SK-N-SH (cell line): ENCODE measurements at regions not wholly inside any gene's neighbourhood (a gene's known extent, or its start where the extent isn't known, plus 50 kb on each side); places are given as distances from the start of the nearest gene placed in this dataset.

ENCODE experiments used
- CTCF ChIA-PET: fragments of 300-600, 350-600 bp; formaldehyde crosslinking; extraction: SDS; loops from one replicate; lab custom pipeline; 2021; lab: Yijun Ruan, JAX
- POLR2A ChIA-PET: fragments of 350-600 bp; sonication (Branson Sonifier 250); formaldehyde crosslinking; extraction: SDS; loops from one replicate; lab custom pipeline; 2020; ENCODE audit warnings: antibody characterized with exemption, inconsistent platforms; lab: Yijun Ruan, JAX
- DNase-seq: peaks from one replicate; pipeline ENCODE4 v3.0.0; 2012
- H2AFZ ChIP-seq: fragments of 200-600 bp; sonication (generic); 2 replicates; pipeline ENCODE4 v1.8.1; 2016; ENCODE audit warnings: antibody characterized with exemption, mild to moderate bottlenecking, low read depth
- H3F3A ChIP-seq: fragments of 200-600 bp; sonication (generic); replicated peaks from 2 replicates; pipeline ENCODE3; 2016; ENCODE audit warnings: antibody characterized with exemption, mild to moderate bottlenecking; ENCODE audit not compliant: insufficient read depth
- H3K27ac ChIP-seq, 2 experiments: fragments of 200-500 bp in 1 of 2; fragments of 200-600 bp in 1 of 2; sonication (Bioruptor generic) in 1 of 2; sonication (generic), shearing (Covaris generic) in 1 of 2; 2 replicates each; pipeline versions ENCODE4 v1.5.1 to v1.6.1; 2014 to 2016; ENCODE audit warnings: low read depth in 2 of 2, inconsistent platforms in 1 of 2, low read length in 1 of 2, mild to moderate bottlenecking in 1 of 2, mixed read lengths in 1 of 2
- H3K27me3 ChIP-seq: fragments of 200-600 bp; sonication (generic), shearing (Covaris generic); 2 replicates; pipeline ENCODE4 v1.6.1; 2016; ENCODE audit warnings: mixed run types; ENCODE audit not compliant: insufficient read depth
- H3K36me3 ChIP-seq, 2 experiments: fragments of 200-500 bp in 1 of 2; fragments of 200-600 bp in 1 of 2; sonication (Bioruptor generic) in 1 of 2; sonication (generic) in 1 of 2; replicated peaks in 1 of 2; 2 replicates each; pipeline versions ENCODE3 to v1.5.1; 2014 to 2016; ENCODE audit warnings: low read length in 1 of 2, mild to moderate bottlenecking in 1 of 2; ENCODE audit not compliant: insufficient read depth in 2 of 2, control insufficient read depth in 1 of 2
- H3K4me1 ChIP-seq, 2 experiments: fragments of 200-500 bp in 1 of 2; fragments of 200-600 bp in 1 of 2; sonication (Bioruptor generic) in 1 of 2; sonication (generic), shearing (Covaris generic) in 1 of 2; 2 replicates each; pipeline versions ENCODE4 v1.5.1 to v1.6.1; 2014 to 2016; ENCODE audit warnings: low read depth in 1 of 2, low read length in 1 of 2, mixed run types in 1 of 2; ENCODE audit not compliant: insufficient read depth in 2 of 2, control insufficient read depth in 1 of 2
- H3K4me2 ChIP-seq: fragments of 200-600 bp; sonication (generic), shearing (Covaris generic); 2 replicates; pipeline ENCODE4 v1.6.1; 2017; ENCODE audit warnings: mixed run types
- H3K4me3 ChIP-seq, 2 experiments: fragments of 200-500 bp in 1 of 2; fragments of 200-600 bp in 1 of 2; sonication (Bioruptor generic) in 1 of 2; sonication (generic), shearing (Covaris generic) in 1 of 2; 2 replicates each; pipeline versions ENCODE4 v1.5.1 to v1.8.1; 2014 to 2016; ENCODE audit warnings: low read depth in 2 of 2, inconsistent platforms in 1 of 2, low read length in 1 of 2, mild to moderate bottlenecking in 1 of 2, mixed read lengths in 1 of 2, moderate library complexity in 1 of 2
- H3K79me2 ChIP-seq: fragments of 200-600 bp; sonication (generic); 2 replicates; pipeline ENCODE4 v1.8.1; 2017; ENCODE audit warnings: mild to moderate bottlenecking; ENCODE audit not compliant: insufficient read depth
- H3K9ac ChIP-seq: fragments of 200-600 bp; sonication (generic); 2 replicates; pipeline ENCODE4 v1.6.1; 2017; ENCODE audit warnings: mixed run types
- H3K9me2 ChIP-seq: fragments of 200-600 bp; sonication (generic); 2 replicates; pipeline ENCODE4 v1.6.1; 2017; ENCODE audit warnings: mixed run types
- H3K9me3 ChIP-seq: fragments of 200-600 bp; sonication (generic); 2 replicates; pipeline ENCODE4 v1.6.1; 2017; ENCODE audit warnings: mixed run types, mild to moderate bottlenecking, moderate library complexity
- H4K20me1 ChIP-seq: fragments of 200-600 bp; sonication (generic); 2 replicates; pipeline ENCODE4 v1.6.1; 2017; ENCODE audit warnings: mild to moderate bottlenecking, mixed run types; ENCODE audit not compliant: insufficient read depth
- CTCF ChIP-seq: fragments of 200-600 bp; sonication (generic); IDR thresholded peaks from 2 replicates; pipeline ENCODE4 v1.6.1; 2017; ENCODE audit warnings: antibody characterized with exemption, mild to moderate bottlenecking, moderate library complexity
- FOSL2 ChIP-seq: IDR thresholded peaks from 2 replicates; pipeline ENCODE4 v1.4.0; 2012; ENCODE audit warnings: low read depth, mild to moderate bottlenecking, moderate library complexity, borderline replicate concordance
- GABPA ChIP-seq: IDR thresholded peaks from 2 replicates; pipeline ENCODE4 v1.4.0; 2012; ENCODE audit warnings: low read depth, mild to moderate bottlenecking
- MXI1 ChIP-seq: IDR thresholded peaks from 2 replicates; pipeline ENCODE4 v1.6.1; 2012; ENCODE audit warnings: mild to moderate bottlenecking, low read depth, low read length, improper control_type of control experiment
- NRF1 ChIP-seq: IDR thresholded peaks from 2 replicates; pipeline ENCODE4 v1.6.1; 2012; ENCODE audit warnings: low read depth, mild to moderate bottlenecking, low read length
- RAD21 ChIP-seq: IDR thresholded peaks from 2 replicates; pipeline ENCODE4 v1.6.1; 2012; ENCODE audit warnings: mild to moderate bottlenecking, low read length
- RFX5 ChIP-seq: IDR thresholded peaks from 2 replicates; pipeline ENCODE4 v1.6.1; 2012; ENCODE audit warnings: mild to moderate bottlenecking, improper control_type of control experiment, low read length
- SIN3A ChIP-seq: IDR thresholded peaks from 2 replicates; pipeline ENCODE4 v1.6.1; 2012; ENCODE audit warnings: low read depth, mild to moderate bottlenecking, low read length, moderate library complexity, borderline replicate concordance
- SMC3 ChIP-seq: IDR thresholded peaks from 2 replicates; pipeline ENCODE4 v1.6.1; 2012; ENCODE audit warnings: low read depth, low read length, improper control_type of control experiment
- TEAD4 ChIP-seq: IDR thresholded peaks from 2 replicates; pipeline ENCODE4 v1.4.0; 2012; ENCODE audit warnings: mild to moderate bottlenecking, borderline replicate concordance; ENCODE audit not compliant: insufficient read depth
- WGBS: methylation state at CpG from one replicate; pipeline ENCODE4 v1.1.6; 2017; ENCODE audit warnings: low lambda C conversion rate; 5-methylcytosine and 5-hydroxymethylcytosine counted together
- TF ChIP-seq, protein P1 (sequence below): IDR thresholded peaks from 2 replicates; pipeline ENCODE4 v1.4.0; 2012; ENCODE audit warnings: low read depth, borderline replicate concordance
- TF ChIP-seq, protein P2 (sequence below): IDR thresholded peaks from 2 replicates; pipeline ENCODE4; 2012

DNA sequence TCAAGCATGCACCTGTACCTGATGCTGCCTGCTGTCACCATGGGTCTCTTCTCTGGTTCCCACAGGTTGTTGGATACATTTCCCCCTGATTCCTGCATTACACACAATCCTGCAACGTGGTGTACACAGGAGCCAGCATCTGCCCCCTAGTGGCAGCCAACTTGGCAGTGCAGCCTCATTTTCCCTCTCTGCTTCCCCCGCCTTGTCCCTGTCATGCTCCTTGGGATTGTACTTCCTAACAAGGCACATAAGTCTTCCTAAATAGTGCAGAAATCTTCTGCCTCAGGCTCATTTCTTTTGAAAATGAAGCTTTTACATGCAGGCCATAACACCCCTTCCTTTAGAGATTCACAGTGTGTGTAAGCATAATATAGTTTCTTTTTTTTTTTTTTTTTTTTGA lies 387.5 kb downstream of the CCSER2 start:
- ChIA-PET CTCF (interaction anchor here (0.6 to 3.0 kb wide), 25 partner anchors 9 to 1496 kb away, joined by 3 to 17 read pairs (median 3); no protein-coding TSS in a partner anchor), POLR2A (no interaction called here)
- 24% methylated on average over 2 of the region's 2 CpGs for WGBS
- no peaks in the 10 kb centered on the region for H3K9me2 ChIP-seq
- H3K27ac ChIP-seq = no peak overlapping the region
- no peaks in the 10 kb centered on the region for H3K27me3 ChIP-seq
- no peaks in the 10 kb centered on the region for H3K36me3 ChIP-seq
- H3K9me3 ChIP-seq = no peaks in the 10 kb centered on the region
- TF ChIP-seq SMC3 (peak; percentile 63; the same call in 1 of the 2 replicates), GABPA (no peak), FOSL2 (no peak), TEAD4 (no peak), SIN3A (no peak), RAD21 (peak; percentile 61), NRF1 (no peak), CTCF (peak; percentile 30; the same call in 1 of the 2 replicates), RFX5 (no peak), MXI1 (no peak)
- TF ChIP-seq, protein P1, sequence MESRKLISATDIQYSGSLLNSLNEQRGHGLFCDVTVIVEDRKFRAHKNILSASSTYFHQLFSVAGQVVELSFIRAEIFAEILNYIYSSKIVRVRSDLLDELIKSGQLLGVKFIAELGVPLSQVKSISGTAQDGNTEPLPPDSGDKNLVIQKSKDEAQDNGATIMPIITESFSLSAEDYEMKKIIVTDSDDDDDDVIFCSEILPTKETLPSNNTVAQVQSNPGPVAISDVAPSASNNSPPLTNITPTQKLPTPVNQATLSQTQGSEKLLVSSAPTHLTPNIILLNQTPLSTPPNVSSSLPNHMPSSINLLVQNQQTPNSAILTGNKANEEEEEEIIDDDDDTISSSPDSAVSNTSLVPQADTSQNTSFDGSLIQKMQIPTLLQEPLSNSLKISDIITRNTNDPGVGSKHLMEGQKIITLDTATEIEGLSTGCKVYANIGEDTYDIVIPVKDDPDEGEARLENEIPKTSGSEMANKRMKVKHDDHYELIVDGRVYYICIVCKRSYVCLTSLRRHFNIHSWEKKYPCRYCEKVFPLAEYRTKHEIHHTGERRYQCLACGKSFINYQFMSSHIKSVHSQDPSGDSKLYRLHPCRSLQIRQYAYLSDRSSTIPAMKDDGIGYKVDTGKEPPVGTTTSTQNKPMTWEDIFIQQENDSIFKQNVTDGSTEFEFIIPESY = no peak
- TF ChIP-seq, protein P2, sequence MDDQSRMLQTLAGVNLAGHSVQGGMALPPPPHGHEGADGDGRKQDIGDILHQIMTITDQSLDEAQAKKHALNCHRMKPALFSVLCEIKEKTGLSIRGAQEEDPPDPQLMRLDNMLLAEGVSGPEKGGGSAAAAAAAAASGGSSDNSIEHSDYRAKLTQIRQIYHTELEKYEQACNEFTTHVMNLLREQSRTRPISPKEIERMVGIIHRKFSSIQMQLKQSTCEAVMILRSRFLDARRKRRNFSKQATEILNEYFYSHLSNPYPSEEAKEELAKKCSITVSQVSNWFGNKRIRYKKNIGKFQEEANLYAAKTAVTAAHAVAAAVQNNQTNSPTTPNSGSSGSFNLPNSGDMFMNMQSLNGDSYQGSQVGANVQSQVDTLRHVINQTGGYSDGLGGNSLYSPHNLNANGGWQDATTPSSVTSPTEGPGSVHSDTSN = no peak
- H3K4me3 ChIP-seq = peak overlapping the region in 1 of 2 experiments; percentile 32; a peak in 1 of 4 replicates
- H4K20me1 ChIP-seq = no peaks in the 10 kb centered on the region
- no peaks in the 10 kb centered on the region for H3F3A ChIP-seq
- no peak overlapping the region for H3K4me2 ChIP-seq
- peak; percentile 73 for DNase-seq
- no peaks in the 10 kb centered on the region for H3K4me1 ChIP-seq
- no peaks in the 10 kb centered on the region for H3K79me2 ChIP-seq
- H3K9ac ChIP-seq = no peak overlapping the region
- H2AFZ ChIP-seq = no peak overlapping the region
